Common myeloid progenitor, CD34-positive (primary cell): ENCODE measurements at regions not wholly inside any gene's neighbourhood (a gene's known extent, or its start where the extent isn't known, plus 50 kb on each side); places are given as distances from the start of the nearest gene placed in this dataset.

Source experiments
- CTCF ChIA-PET: fragments of 350-600 bp; sonication (Branson Sonifier 250); formaldehyde crosslinking; loops from one replicate; lab custom pipeline; 2021; ENCODE audit warnings: antibody characterized with exemption; lab: Charles Lee
- POLR2A ChIA-PET: fragments of 350-600 bp; sonication (Branson Sonifier 250); formaldehyde crosslinking; loops from one replicate; lab custom pipeline; 2021; ENCODE audit warnings: antibody characterized with exemption; lab: Charles Lee
- DNase-seq, 3 donors: peaks; one replicate each; pipeline versions ENCODE4 v3.0.0 to v3.0.0-alpha.2; 2013
- H3K27ac ChIP-seq, 2 experiments: 1 replicate in 1 of 2; 2 replicates in 1 of 2; pipeline ENCODE4 v1.7.0; 2013; ENCODE audit warnings: inconsistent platforms in 2 of 2, low read length in 2 of 2, mild to moderate bottlenecking in 2 of 2, low read depth in 1 of 2, moderate library complexity in 1 of 2; ENCODE audit not compliant: severe bottlenecking in 2 of 2, insufficient read depth in 1 of 2, poor library complexity in 1 of 2
- H3K27me3 ChIP-seq, 5 experiments: replicated peaks in 2 of 5; 1 replicate in 3 of 5; 2 replicates in 2 of 5; pipeline versions ENCODE4 v1.6.1 to v1.7.0; 2013; ENCODE audit warnings: low read length in 4 of 5, mild to moderate bottlenecking in 2 of 5, moderate library complexity in 2 of 5, inconsistent platforms in 1 of 5; ENCODE audit not compliant: insufficient read depth in 5 of 5, control insufficient read depth in 4 of 5
- H3K36me3 ChIP-seq, 4 experiments: 1 replicate in 2 of 4; 2 replicates in 2 of 4; pipeline versions ENCODE4 v1.6.1 to v1.7.0; 2013; ENCODE audit warnings: low read length in 3 of 4, control low read depth in 1 of 4, mild to moderate bottlenecking in 1 of 4; ENCODE audit not compliant: control insufficient read depth in 4 of 4, insufficient read depth in 4 of 4
- H3K4me1 ChIP-seq, 4 experiments: 1 replicate in 3 of 4; 2 replicates in 1 of 4; pipeline versions ENCODE4 v1.6.1 to v1.7.1; 2013; ENCODE audit warnings: low read length in 3 of 4, mild to moderate bottlenecking in 3 of 4, control low read depth in 1 of 4, inconsistent platforms in 1 of 4, moderate library complexity in 1 of 4; ENCODE audit not compliant: control insufficient read depth in 4 of 4, insufficient read depth in 4 of 4; ENCODE audit errors: control extremely low read depth in 1 of 4
- H3K4me3 ChIP-seq, 7 experiments: 1 replicate in 4 of 7; 2 replicates in 3 of 7; pipeline versions ENCODE4 v1.5.1 to v1.7.0; 2013; ENCODE audit warnings: mild to moderate bottlenecking in 7 of 7, low read length in 6 of 7, moderate library complexity in 6 of 7, inconsistent platforms in 2 of 7, low read depth in 2 of 7, control low read depth in 1 of 7; ENCODE audit not compliant: insufficient read depth in 4 of 7, control insufficient read depth in 1 of 7; ENCODE audit errors: extremely low read depth in 1 of 7
- H3K9me3 ChIP-seq, 5 experiments: 1 replicate in 4 of 5; 2 replicates in 1 of 5; pipeline versions ENCODE4 v1.6.1 to v1.7.1; 2013; ENCODE audit warnings: low read length in 4 of 5, mild to moderate bottlenecking in 2 of 5, inconsistent platforms in 1 of 5, low read depth in 1 of 5, moderate library complexity in 1 of 5; ENCODE audit not compliant: control insufficient read depth in 4 of 5, insufficient read depth in 2 of 5; ENCODE audit errors: control extremely low read depth in 1 of 5
- WGBS: methylation state at CpG from one replicate; pipeline ENCODE4 v1.1.5; 2013; ENCODE audit not compliant: insufficient coverage; 5-methylcytosine and 5-hydroxymethylcytosine counted together

DNA sequence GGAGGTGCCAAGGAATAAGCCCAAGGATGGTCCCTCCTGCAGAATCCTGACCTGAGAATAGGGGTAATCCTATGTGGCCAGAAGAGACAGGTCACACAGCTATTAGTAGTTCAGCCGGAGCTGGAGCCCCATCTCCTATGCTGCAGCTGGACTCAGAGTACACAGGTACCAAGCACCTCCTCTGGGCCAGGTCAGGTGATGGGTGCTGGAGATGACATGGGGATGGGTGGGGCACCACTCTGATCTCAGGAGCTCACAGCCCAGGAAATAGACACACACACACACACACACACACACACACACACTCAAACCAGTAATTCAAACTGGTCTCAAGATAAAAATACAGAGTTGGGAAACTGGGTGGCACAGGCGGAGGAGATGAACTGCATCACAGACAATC lies 54.2 kb upstream of the SSBP3 start:
- no peaks in the 10 kb centered on the region for H3K9me3 ChIP-seq
- WGBS = no CpG with 5 or more reads among the region's 2 CpGs
- no peaks in the 10 kb centered on the region for H3K27me3 ChIP-seq
- H3K4me3 ChIP-seq = no peak overlapping the region
- H3K36me3 ChIP-seq = no peaks in the 10 kb centered on the region
- ChIA-PET CTCF (interaction anchor here (0.6 to 4.1 kb wide), 2 partner anchors 12 to 27 kb away, joined by 3 to 16 read pairs; no protein-coding TSS in a partner anchor), POLR2A (no interaction called here)
- H3K27ac ChIP-seq = no peak overlapping the region
- no peak for DNase-seq
- peaks cover 8 to 72% (median 28%) of the 10 kb centered on the region in 4 experiments for H3K4me1 ChIP-seq

DNA sequence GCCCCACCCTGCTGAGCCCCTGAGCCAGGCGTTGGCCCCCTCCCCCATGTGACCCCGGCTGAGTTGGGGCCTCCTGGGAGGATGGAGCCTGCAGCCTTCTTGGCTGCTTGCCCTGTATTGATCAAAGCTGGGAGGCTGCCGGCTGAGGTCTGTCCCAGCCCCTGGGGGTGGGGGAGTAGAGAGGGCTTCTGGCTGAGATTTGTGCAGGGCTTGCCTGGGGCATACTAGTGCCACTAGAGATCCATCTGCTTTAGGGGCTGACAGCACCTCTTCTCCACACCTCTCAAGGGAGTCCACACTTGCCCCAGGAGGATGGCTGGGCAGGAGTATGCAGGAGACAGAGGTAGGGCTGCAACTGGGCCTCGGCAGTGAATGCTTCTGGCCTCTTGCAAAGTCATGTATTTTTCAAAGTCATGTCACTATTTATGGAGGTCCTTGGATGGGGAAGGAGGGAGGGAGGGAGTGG lies 53.6 kb upstream of the SSBP3 start:
- 86% methylated on average over 1 of the region's 4 CpGs for WGBS

GRCh38 chr1:54459140-54459539 lies 52.9 kb upstream of the SSBP3 start:
- no peak overlapping the region for H3K27ac ChIP-seq
- POLR2A ChIA-PET = no interaction called here

More for the DNA sequence above, 53.6 kb upstream of the SSBP3 start:
- Histone ChIP-seq H3K27ac (no peak overlapping the region), H3K27me3 (no peaks in the 10 kb centered on the region), H3K36me3 (no peaks in the 10 kb centered on the region), H3K9me3 (no peaks in the 10 kb centered on the region), H3K4me1 (peaks cover 8 to 66% (median 22%) of the 10 kb centered on the region in 4 experiments), H3K4me3 (no peak overlapping the region)
- POLR2A ChIA-PET = no interaction called here
- CTCF ChIA-PET = interaction anchor here (0.6 to 4.1 kb wide), 2 partner anchors 13 to 26 kb away, joined by 3 to 16 read pairs; no protein-coding TSS in a partner anchor
- DNase-seq = no peak

GRCh38 chr1:54456921-54457529 lies 50.8 kb upstream of the SSBP3 start:
- Histone ChIP-seq H3K4me1 (peaks cover 0 to 40% (median 4%) of the 10 kb centered on the region in 4 experiments), H3K27me3 (no peaks in the 10 kb centered on the region), H3K36me3 (no peaks in the 10 kb centered on the region), H3K9me3 (peaks cover 0 to 2% (median 0%) of the 10 kb centered on the region in 5 experiments), H3K27ac (no peak overlapping the region), H3K4me3 (no peak overlapping the region)
- ChIA-PET POLR2A (no interaction called here), CTCF (interaction anchor here (0.6 to 2.4 kb wide), 3 partner anchors 13 to 257 kb away, joined by 3 to 5 read pairs (median 5); partner anchors contain the start of gene MRPL37)
- WGBS = 93% methylated on average over 5 of the region's 6 CpGs
- DNase-seq = no peak

More at GRCh38 chr1:54459140-54459539, 52.9 kb upstream of the SSBP3 start:
- H3K36me3 ChIP-seq = no peaks in the 10 kb centered on the region
- peaks cover 8 to 60% (median 16%) of the 10 kb centered on the region in 4 experiments for H3K4me1 ChIP-seq
- DNase-seq = no peak
- H3K4me3 ChIP-seq = no peak overlapping the region
- no peaks in the 10 kb centered on the region for H3K27me3 ChIP-seq
- no peaks in the 10 kb centered on the region for H3K9me3 ChIP-seq
- CTCF ChIA-PET = no interaction called here

- Histone ChIP-seq H3K4me1 (peaks cover 0 to 34% (median 4%) of the 10 kb centered on the region in 4 experiments), H3K36me3 (no peaks in the 10 kb centered on the region), H3K27me3 (no peaks in the 10 kb centered on the region), H3K27ac (no peak overlapping the region), H3K4me3 (no peak overlapping the region), H3K9me3 (peaks cover 0 to 5% (median 0%) of the 10 kb centered on the region in 5 experiments)
- POLR2A ChIA-PET = no interaction called here
- CTCF ChIA-PET = interaction anchor here (0.6 to 2.4 kb wide), 3 partner anchors 12 to 256 kb away, joined by 3 to 5 read pairs (median 5); partner anchors contain the start of gene MRPL37
- no peak for DNase-seq
- WGBS = 67% methylated on average over 2 of the region's 3 CpGs
These were observed 50.2 kb upstream of the SSBP3 start for GRCh38 chr1:54456361-54456760.
